ENCODE measurements at regions not wholly inside any gene's neighbourhood (a gene's known extent, or its start where the extent isn't known, plus 50 kb on each side); places are given as distances from the start of the nearest gene placed in this dataset.

GRCh38 chr9:14981291-14981950, 71.2 kb upstream of the FREM1 start:
- Histone ChIP-seq H3K4me1 (ENCODE audit: control insufficient read depth in 4 of 4, insufficient read depth in 4 of 4, low read length in 3 of 4) (no peaks in the 10 kb centered on the region), H3K36me3 (ENCODE audit: control insufficient read depth in 4 of 4, insufficient read depth in 3 of 4, low read depth in 1 of 4, low read length in 3 of 4) (no peaks in the 10 kb centered on the region), H3K9me3 (ENCODE audit: control insufficient read depth in 4 of 4, low read length in 3 of 4) (peaks cover 0 to 3% (median 1%) of the 10 kb centered on the region in 4 donors), H3K27ac (ENCODE audit: low read depth in 1 of 2, low read length in 2 of 2) (no peak overlapping the region), H3K27me3 (ENCODE audit: control insufficient read depth in 4 of 4, insufficient read depth in 4 of 4, low read length in 3 of 4) (peaks cover 0 to 5% (median 0%) of the 10 kb centered on the region in 4 donors), H3K9ac (ENCODE audit: low read depth in 1 of 2, low read length in 2 of 2) (no peak overlapping the region), H3K4me3 (ENCODE audit: low read depth in 1 of 3, low read length in 3 of 3) (no peak overlapping the region)
- no peak for DNase-seq (ENCODE audit: low spot score)
- TF ChIP-seq RAD21 (IDR thresholded peaks at IDR 0.05) = no peak
- TF ChIP-seq ZBTB33 (IDR thresholded peaks at IDR 0.05) = no peak
- no peak for TF ChIP-seq HNF4A (conservative IDR thresholded peaks at IDR 0.05)
- TF ChIP-seq GABPA (IDR thresholded peaks at IDR 0.05 in 1 of 2, conservative IDR thresholded peaks at IDR 0.05 in 1 of 2) = no peak
- TF ChIP-seq CTCF (IDR thresholded peaks at IDR 0.05; ENCODE audit: low read depth, low read length, missing input control) = no peak
- TF ChIP-seq ATF3 (IDR thresholded peaks at IDR 0.05) = no peak
- no peak for TF ChIP-seq MAX (IDR thresholded peaks at IDR 0.05)
- TF ChIP-seq NR2F2 (IDR thresholded peaks at IDR 0.05) = no peak
- no peak for TF ChIP-seq FOXA2 (IDR thresholded peaks at IDR 0.05)
- TF ChIP-seq SP1 (IDR thresholded peaks at IDR 0.05) = no peak
- no peak for TF ChIP-seq EGR1 (IDR thresholded peaks at IDR 0.05; ENCODE audit: low read depth in 2 of 2)
- TF ChIP-seq RXRA (IDR thresholded peaks at IDR 0.05) = no peak
- TF ChIP-seq HNF4G (IDR thresholded peaks at IDR 0.05) = no peak
- no peak for TF ChIP-seq REST (IDR thresholded peaks at IDR 0.05)
- TF ChIP-seq FOXA1 (IDR thresholded peaks at IDR 0.05) = no peak
- TF ChIP-seq YY1 (IDR thresholded peaks at IDR 0.05) = no peak
- WGBS = 54% methylated on average over 3 of the region's 3 CpGs

Measured in liver (tissue), 8 donors.